Pancreas (tissue), 10 donors: ENCODE measurements at regions not wholly inside any gene's neighbourhood (a gene's known extent, or its start where the extent isn't known, plus 50 kb on each side); places are given as distances from the start of the nearest gene placed in this dataset.

Experiments used
- ATAC-seq, 4 donors: fragments of 200-7000 bp; cut with Tn5 transposase; one replicate each; pipeline versions ENCODE4 v1.8.0 to v1.9.1; 2020; ENCODE audit warnings: mild to moderate bottlenecking in 4 of 4, moderate library complexity in 4 of 4
- DNase-seq, 6 donors: peaks; one replicate each; pipeline ENCODE4 v3.0.0-alpha.2; 2020
- FAIRE-seq: peaks from 2 replicates; lab custom pipeline; 2012; peaks lifted over from hg19 to GRCh38; lab: Jason Lieb, UNC
- H3K27ac ChIP-seq, 4 donors: fragments of 200-600 bp; sonication (generic); 1 replicate in 3 of 4; 2 replicates in 1 of 4; pipeline versions ENCODE4 v1.5.0 to v1.8.0; 2020
- H3K27me3 ChIP-seq, 4 donors: fragments of 200-600 bp; one replicate each; pipeline ENCODE4 v1.8.0; 2021
- H3K36me3 ChIP-seq, 3 donors: fragments of 200-600 bp; sonication (generic) in 1 of 3; one replicate each; pipeline versions ENCODE4 v1.5.0 to v1.8.0; 2020 to 2021
- H3K4me1 ChIP-seq, 3 donors: fragments of 200-600 bp; one replicate each; pipeline ENCODE4 v1.8.0; 2021
- H3K4me3 ChIP-seq, 4 donors: fragments of 200-600 bp; sonication (generic) in 2 of 4; one replicate each; pipeline versions ENCODE4 v1.5.0 to v1.8.0; 2020 to 2021
- H3K9me3 ChIP-seq, 4 donors: fragments of 200-600 bp; one replicate each; pipeline ENCODE4 v1.8.0; 2021
- CTCF ChIP-seq, 4 donors: fragments of 200-600 bp; sonication (generic) in 3 of 4; IDR thresholded peaks; one replicate each; pipeline versions ENCODE4 v1.5.0 to v1.8.0; 2021; ENCODE audit warnings: antibody characterized with exemption in 4 of 4
- WGBS, 2 donors: extraction: QIAGEN DNeasy Blood & Tissue Kit; methylation state at CpG; one replicate each; pipeline ENCODE4 v1.1.7; 2013; 5-methylcytosine and 5-hydroxymethylcytosine counted together
- intact Hi-C, 3 donors: fragments of 100-400 bp; cut with DNase I; formaldehyde crosslinking; loops; one replicate each; pipeline versions ENCODE4 v1.11.1 to v1.14.2; 2022
- donor health status: healthy with polysubstance abuse.
- donor health status: DM: no; HTN: no; CAD: no; lungs with moderate emphysema.
- donor health status: DM: no; HTN: no; CAD: no.
- donor health status: control.
- donor health status: control.
- donor health status: Bipolar disorder and iron deficiency.
- donor health status: DM: yes; HTN: yes; CAD: no.
- donor health status: DM: no; HTN: no; CAD: no.
- donor health status: DM: no; HTN: no; CAD: no.
- donor health status: DM: yes; HTN: yes; CAD: no.

DNA sequence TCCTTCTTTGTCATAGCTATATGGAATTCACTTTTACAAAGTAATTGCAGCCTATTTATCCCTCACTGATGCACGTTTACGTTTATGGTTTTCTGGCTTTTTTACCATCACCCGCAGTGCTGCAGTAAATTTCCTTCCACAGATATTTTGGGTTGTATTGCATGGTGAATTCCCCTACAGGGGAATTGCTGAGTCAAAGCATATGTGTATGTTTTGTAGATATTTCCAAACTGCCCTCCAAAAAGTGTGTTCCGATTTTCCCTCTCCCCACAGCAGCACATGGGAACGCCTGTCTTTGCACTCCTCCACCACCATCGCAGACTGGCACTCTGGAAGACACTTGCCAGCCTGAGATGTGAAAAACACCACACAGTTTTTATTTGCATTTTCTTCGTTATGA is 80.6 kb upstream of the UXS1 start:
- Histone ChIP-seq H3K4me1 (peaks cover 0 to 10% (median 0%) of the 10 kb centered on the region in 3 donors), H3K36me3 (no peaks in the 10 kb centered on the region), H3K4me3 (no peak overlapping the region), H3K27me3 (no peaks in the 10 kb centered on the region), H3K27ac (no peak overlapping the region), H3K9me3 (no peaks in the 10 kb centered on the region)
- DNase-seq, result no peak
- no peak for FAIRE-seq
- WGBS, 2 donors, result 75 to 80% methylated on average over 7 of the region's 7 CpGs
- ATAC-seq, result no peak
- no peak for TF ChIP-seq CTCF (IDR thresholded peaks at IDR 0.05)
- intact Hi-C loops, result no loop called here

DNA sequence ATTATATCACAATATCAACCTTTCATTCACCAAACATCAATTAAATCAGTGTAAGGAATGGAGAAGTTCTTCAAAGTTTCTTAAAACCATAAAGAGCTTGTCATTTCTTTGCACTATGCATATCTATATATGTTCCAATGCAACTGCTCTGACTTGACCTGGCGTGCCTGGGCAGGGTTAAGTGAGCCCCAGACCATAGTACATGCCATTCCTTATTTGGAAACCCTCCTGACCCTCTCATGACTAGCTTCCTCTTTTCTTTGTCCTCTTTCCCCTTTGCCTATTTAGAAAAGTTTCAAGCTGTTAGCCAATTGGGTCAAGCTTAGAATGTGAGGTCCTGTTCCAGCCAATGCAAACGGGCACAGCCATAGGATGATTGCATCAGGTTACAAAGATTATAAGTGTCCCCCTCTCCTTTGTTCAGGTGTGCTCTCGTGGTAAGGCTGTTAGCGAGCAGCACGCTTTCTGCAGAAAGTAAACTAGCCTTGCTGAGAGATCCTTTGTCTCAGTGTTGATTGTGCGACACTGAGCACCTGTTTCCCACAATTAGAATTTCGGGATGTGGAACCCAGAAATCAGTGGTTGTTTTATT is 78.2 kb upstream of the UXS1 start:
- no peaks in the 10 kb centered on the region for H3K27me3 ChIP-seq
- 73 to 75% methylated on average over 7 of the region's 7 CpGs for WGBS, 2 donors
- TF ChIP-seq CTCF (IDR thresholded peaks at IDR 0.05), result no peak
- DNase-seq (no peak), FAIRE-seq (no peak), ATAC-seq (no peak)
- no peaks in the 10 kb centered on the region for H3K36me3 ChIP-seq
- no peak overlapping the region for H3K27ac ChIP-seq
- H3K4me3 ChIP-seq, result no peak overlapping the region
- H3K4me1 ChIP-seq, result peaks cover 0 to 5% (median 0%) of the 10 kb centered on the region in 3 donors
- intact Hi-C loops, result no loop called here
- no peaks in the 10 kb centered on the region for H3K9me3 ChIP-seq

DNA sequence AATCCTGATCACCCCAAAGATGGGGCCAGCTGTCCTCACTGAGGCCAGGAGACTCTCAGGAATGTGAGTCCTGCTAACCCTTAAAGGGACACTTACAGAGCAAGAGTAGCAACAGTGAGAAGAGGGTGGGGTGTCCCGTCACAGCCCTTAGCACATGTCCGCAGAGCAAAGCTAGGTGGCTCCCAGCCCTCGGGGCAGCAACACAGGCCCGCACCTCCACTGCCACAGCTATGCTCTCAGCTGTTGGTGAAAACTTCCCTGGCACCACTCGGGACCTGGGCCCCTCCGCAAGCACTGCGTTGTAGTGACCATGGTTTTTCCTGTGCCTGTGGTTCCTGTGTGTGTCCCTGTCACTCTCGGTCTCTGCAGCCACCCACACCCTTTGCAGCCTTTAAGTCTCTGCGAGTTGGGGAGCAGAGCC is 76.4 kb upstream of the UXS1 start:
- no peaks in the 10 kb centered on the region for H3K36me3 ChIP-seq
- ATAC-seq (peak in 3 of 4 donors; percentile 4 to 8 (median 4)), DNase-seq (no peak), FAIRE-seq (no peak)
- peaks cover 0 to 5% (median 0%) of the 10 kb centered on the region in 3 donors for H3K4me1 ChIP-seq
- TF ChIP-seq CTCF (IDR thresholded peaks at IDR 0.05), result no peak
- H3K27ac ChIP-seq, result peak overlapping the region in 1 of 4 donors; percentile 58
- H3K9me3 ChIP-seq, result no peaks in the 10 kb centered on the region
- H3K27me3 ChIP-seq, result no peaks in the 10 kb centered on the region
- intact Hi-C loops, result no loop called here
- WGBS, 2 donors, result 86 to 87% methylated on average over 9 of the region's 9 CpGs
- peak overlapping the region in 3 of 4 donors; percentile 0 to 34 (median 6) for H3K4me3 ChIP-seq

DNA sequence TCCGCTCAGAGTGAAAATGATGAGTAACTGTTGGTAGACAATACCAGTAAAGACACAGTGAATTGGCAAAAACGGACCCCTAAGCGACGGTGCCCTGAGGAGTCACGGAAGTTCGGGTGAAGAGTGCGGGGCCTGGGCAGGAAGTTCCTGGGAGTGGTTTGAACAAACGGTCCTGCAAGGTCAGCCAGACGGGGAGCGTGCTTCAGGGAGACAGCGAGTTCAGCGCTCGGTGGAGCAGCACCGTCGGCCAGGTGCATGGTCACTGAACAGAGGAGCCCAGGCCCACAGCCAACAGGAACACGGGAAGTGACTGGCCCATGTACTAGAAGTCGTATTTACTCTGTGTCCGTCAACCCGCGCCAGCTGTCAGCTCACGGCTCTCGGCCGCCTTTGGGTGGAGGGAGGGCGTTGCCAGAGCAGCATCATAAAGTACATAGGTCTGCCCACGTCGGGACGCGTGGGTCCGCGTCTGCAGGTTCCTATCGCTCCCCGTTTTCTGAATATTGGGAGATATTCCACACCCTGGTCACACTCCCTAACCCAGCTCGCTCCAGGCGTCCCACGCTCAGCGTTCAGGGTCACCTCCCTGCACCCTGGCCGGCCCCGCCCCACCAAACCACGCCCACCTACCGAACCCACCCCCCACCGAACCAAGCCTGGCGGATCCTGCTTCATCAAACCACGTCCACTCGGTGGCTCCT is 75.6 kb upstream of the UXS1 start:
- Histone ChIP-seq H3K27ac (peak overlapping the region in 3 of 4 donors; percentile 33 to 66 (median 58)), H3K9me3 (no peaks in the 10 kb centered on the region), H3K27me3 (no peaks in the 10 kb centered on the region), H3K4me1 (peaks cover 0 to 5% (median 0%) of the 10 kb centered on the region in 3 donors), H3K36me3 (no peaks in the 10 kb centered on the region), H3K4me3 (peak overlapping the region; percentile 0 to 34 (median 16))
- no peak for TF ChIP-seq CTCF (IDR thresholded peaks at IDR 0.05)
- DNase-seq (peak; percentile 86 to 95 (median 90)), FAIRE-seq (no peak), ATAC-seq (peak; percentile 95 to 99 (median 99))
- intact Hi-C loops, result no loop called here
- WGBS, 2 donors, result 9 to 16% methylated on average over 44 of the region's 44 CpGs

GRCh38 chr2:106267997-106268396 is 73.9 kb upstream of the UXS1 start:
- DNase-seq, result no peak
- ATAC-seq, result no peak
- Histone ChIP-seq H3K9me3 (no peaks in the 10 kb centered on the region), H3K4me3 (no peak overlapping the region), H3K27me3 (no peaks in the 10 kb centered on the region), H3K36me3 (no peaks in the 10 kb centered on the region), H3K27ac (no peak overlapping the region), H3K4me1 (peaks cover 0 to 5% (median 0%) of the 10 kb centered on the region in 3 donors)
- 67% methylated on average over 4 of the region's 4 CpGs for WGBS, 2 donors
- no peak for FAIRE-seq
- no peak for TF ChIP-seq CTCF (IDR thresholded peaks at IDR 0.05)
- intact Hi-C loops, result no loop called here
